ENCODE measurements at regions not wholly inside any gene's neighbourhood (a gene's known extent, or its start where the extent isn't known, plus 50 kb on each side); places are given as distances from the start of the nearest gene placed in this dataset.

GRCh38 chr9:107869111-107869510, 379.5 kb upstream of the KLF4 start (continued):
- TF ChIP-seq CTCF (conservative IDR thresholded peaks at IDR 0.05; ENCODE audit: low read depth in 2 of 2): no peak
- TF ChIP-seq NANOG (IDR thresholded peaks at IDR 0.05; ENCODE audit: borderline replicate concordance): no peak
- no peak for TF ChIP-seq ETS1 (IDR thresholded peaks at IDR 0.05)
- no peak for TF ChIP-seq ZNF114 (CRISPR knock-in tag; IDR thresholded peaks at IDR 0.05)
- no peak for TF ChIP-seq STAT1 (IDR thresholded peaks at IDR 0.05; ENCODE audit: unreplicated experiment)

GRCh38 chr9:107868186-107868585, 378.6 kb upstream of the KLF4 start:
- TF ChIP-seq CREB1 (CRISPR knock-in tag; IDR thresholded peaks at IDR 0.05; ENCODE audit: low read depth): no peak
- TF ChIP-seq POLR2AphosphoS5 (IDR thresholded peaks at IDR 0.05; ENCODE audit: low read depth): no peak
- no peak for TF ChIP-seq REST (IDR thresholded peaks at IDR 0.05; ENCODE audit: unreplicated experiment)
- no peak for TF ChIP-seq ZNF331 (CRISPR knock-in tag; IDR thresholded peaks at IDR 0.05; ENCODE audit: low read depth)
- H3K27me3 Mint-ChIP-seq (ENCODE audit: insufficient read depth, low read depth, poor library complexity): no peaks in the 10 kb centered on the region

More at GRCh38 chr9:107868186-107868585, 378.6 kb upstream of the KLF4 start:
- no peaks in the 10 kb centered on the region for H3K36me3 Mint-ChIP-seq (ENCODE audit: low read depth)
- H3K9me2 ChIP-seq (ENCODE audit: insufficient read depth): peaks cover 15% of the 10 kb centered on the region
- H3K4me2 ChIP-seq: no peak overlapping the region
- H3K9me3 Mint-ChIP-seq: no peaks in the 10 kb centered on the region
- peaks cover 11% of the 10 kb centered on the region for H3K4me1 Mint-ChIP-seq
- H3K4me3 Mint-ChIP-seq: no peak overlapping the region
- no peak overlapping the region for H2AFZ ChIP-seq
- H3K27ac Mint-ChIP-seq: no peak overlapping the region
- ATAC-seq: no peak
- H3K36me3 ChIP-seq (ENCODE audit: insufficient read depth): no peaks in the 10 kb centered on the region
- H3K27ac ChIP-seq (ENCODE audit: low read depth): no peak overlapping the region
- no peak for DNase-seq (ENCODE audit: low spot score)
- no peaks in the 10 kb centered on the region for H3F3A ChIP-seq (replicated peaks; ENCODE audit: low read depth)
- H3K4me3 ChIP-seq: no peak overlapping the region
- H4K20me1 ChIP-seq (replicated peaks; ENCODE audit: insufficient read depth): no peaks in the 10 kb centered on the region
- H3K27me3 ChIP-seq (ENCODE audit: insufficient read depth): no peaks in the 10 kb centered on the region
- no peaks in the 10 kb centered on the region for H3K79me2 ChIP-seq (replicated peaks; ENCODE audit: insufficient read depth)
- peaks cover 14% of the 10 kb centered on the region for H3K4me1 ChIP-seq (ENCODE audit: insufficient read depth)

All from GM23338 (cell line).